GM12873 (cell line): ENCODE measurements at regions not wholly inside any gene's neighbourhood (a gene's known extent, or its start where the extent isn't known, plus 50 kb on each side); places are given as distances from the start of the nearest gene placed in this dataset.

ENCODE experiments used
- TF ChIP-seq, protein P1 (sequence below): IDR thresholded peaks from 2 replicates; pipeline ENCODE4 v1.5.1; 2012; ENCODE audit warnings: low read depth, mild to moderate bottlenecking, moderate library complexity, low read length, control low read depth; ENCODE audit not compliant: insufficient read depth; ENCODE audit errors: missing control alignments

GRCh38 chr2:47301277-47301618 lies 67.9 kb upstream of the EPCAM start:
- TF ChIP-seq, protein P1, sequence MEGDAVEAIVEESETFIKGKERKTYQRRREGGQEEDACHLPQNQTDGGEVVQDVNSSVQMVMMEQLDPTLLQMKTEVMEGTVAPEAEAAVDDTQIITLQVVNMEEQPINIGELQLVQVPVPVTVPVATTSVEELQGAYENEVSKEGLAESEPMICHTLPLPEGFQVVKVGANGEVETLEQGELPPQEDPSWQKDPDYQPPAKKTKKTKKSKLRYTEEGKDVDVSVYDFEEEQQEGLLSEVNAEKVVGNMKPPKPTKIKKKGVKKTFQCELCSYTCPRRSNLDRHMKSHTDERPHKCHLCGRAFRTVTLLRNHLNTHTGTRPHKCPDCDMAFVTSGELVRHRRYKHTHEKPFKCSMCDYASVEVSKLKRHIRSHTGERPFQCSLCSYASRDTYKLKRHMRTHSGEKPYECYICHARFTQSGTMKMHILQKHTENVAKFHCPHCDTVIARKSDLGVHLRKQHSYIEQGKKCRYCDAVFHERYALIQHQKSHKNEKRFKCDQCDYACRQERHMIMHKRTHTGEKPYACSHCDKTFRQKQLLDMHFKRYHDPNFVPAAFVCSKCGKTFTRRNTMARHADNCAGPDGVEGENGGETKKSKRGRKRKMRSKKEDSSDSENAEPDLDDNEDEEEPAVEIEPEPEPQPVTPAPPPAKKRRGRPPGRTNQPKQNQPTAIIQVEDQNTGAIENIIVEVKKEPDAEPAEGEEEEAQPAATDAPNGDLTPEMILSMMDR = no peak

GRCh38 chr2:47300609-47301276 lies 68.4 kb upstream of the EPCAM start:
- TF ChIP-seq, protein P1 = no peak

GRCh38 chr2:47300081-47300480 lies 69.0 kb upstream of the EPCAM start:
- TF ChIP-seq, protein P1 = no peak

GRCh38 chr2:47299555-47299954 lies 69.6 kb upstream of the EPCAM start:
- TF ChIP-seq, protein P1 = no peak

DNA sequence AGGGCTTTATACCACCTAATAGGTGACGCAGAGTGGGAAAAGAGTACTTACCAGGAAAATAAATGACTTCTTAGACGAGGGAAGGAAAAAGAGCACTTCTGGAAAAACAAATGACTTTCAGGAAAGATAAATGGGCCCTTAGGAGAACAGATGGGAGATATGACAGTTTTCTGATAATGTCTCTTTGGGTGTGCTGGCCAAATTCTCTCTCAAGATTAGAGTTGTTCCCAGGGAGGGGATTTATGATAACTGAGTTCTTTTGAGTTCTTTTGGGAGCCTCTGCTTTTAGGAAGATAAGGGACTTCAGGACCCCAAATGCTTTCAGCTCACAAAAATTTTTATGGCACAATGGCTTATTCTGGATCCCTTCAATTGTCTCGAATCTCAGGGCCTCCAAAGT lies 70.3 kb upstream of the EPCAM start:
- TF ChIP-seq, protein P1 = no peak

- TF ChIP-seq, protein P1 = no peak
Measured at GRCh38 chr2:47297767-47298425, 71.2 kb upstream of the EPCAM start.

- TF ChIP-seq, protein P1 = no peak
Measured at GRCh38 chr2:47295981-47296635, 73.0 kb upstream of the EPCAM start.
